ENCODE measurements at regions not wholly inside any gene's neighbourhood (a gene's known extent, or its start where the extent isn't known, plus 50 kb on each side); places are given as distances from the start of the nearest gene placed in this dataset.
A peak's percentile ranks its signal among the peaks of the same experiment; 100 is the strongest.

GRCh38 chr7:84701524-84702306 is 485.1 kb downstream of the SEMA3D start:
- BruUV-seq (replicated peaks) = no TSS peak
- ATAC-seq (no peak), DNase-seq (ENCODE audit: low read depth, low spot score) (peak; percentile 46)
- no peaks in the 10 kb centered on the region for H3K27me3 ChIP-seq (ENCODE audit: control insufficient read depth, insufficient read depth, low read length)
- H3K4me3 ChIP-seq (ENCODE audit: low read depth in 2 of 2, low read length in 2 of 2) = no peak overlapping the region
- intact Hi-C loops (cut with micrococcal nuclease; ENCODE audit: unreplicated experiment) = no loop called here
- H3K9me3 ChIP-seq (ENCODE audit: control insufficient read depth, insufficient read depth, low read depth, low read length) = no peaks in the 10 kb centered on the region
- ChIA-PET CTCF (no interaction called here), POLR2A (no interaction called here)
- H3K36me3 ChIP-seq (ENCODE audit: control insufficient read depth, insufficient read depth, low read length) = no peaks in the 10 kb centered on the region
- H3K27ac ChIP-seq (ENCODE audit: low read length) = no peak overlapping the region; the same call in 1 of the 2 replicates
- in situ Hi-C loops (cut with HindIII; ENCODE audit: low pct_unique_long_range_greater_than_20kb, low sequenced_read_pairs) = no loop called here
- no peaks in the 10 kb centered on the region for H3K4me1 ChIP-seq (ENCODE audit: control insufficient read depth, insufficient read depth, low read length)
- TF ChIP-seq CTCF (IDR thresholded peaks at IDR 0.05) (no peak), SIN3A (IDR thresholded peaks at IDR 0.05; ENCODE audit: borderline replicate concordance, insufficient read depth, low read depth, low read length) (no peak), POLR2AphosphoS5 (IDR thresholded peaks at IDR 0.05; ENCODE audit: low read depth, low read length) (no peak), TCF7L2 (IDR thresholded peaks at IDR 0.05; ENCODE audit: low read depth, low read length) (no peak), REST (IDR thresholded peaks at IDR 0.05; ENCODE audit: insufficient read depth in 1 of 2, low read depth in 2 of 2, low read length in 1 of 2) (no peak)

GRCh38 chr7:84700563-84701370 is 486.1 kb downstream of the SEMA3D start:
- in situ Hi-C loops (cut with HindIII; ENCODE audit: low pct_unique_long_range_greater_than_20kb, low sequenced_read_pairs) (no loop called here), intact Hi-C loops (cut with micrococcal nuclease; ENCODE audit: unreplicated experiment) (no loop called here)
- no peak overlapping the region; the same call in 1 of the 2 replicates for H3K27ac ChIP-seq (ENCODE audit: low read length)
- no peak for TF ChIP-seq REST (IDR thresholded peaks at IDR 0.05; ENCODE audit: insufficient read depth in 1 of 2, low read depth in 2 of 2, low read length in 1 of 2)
- no peak for TF ChIP-seq SIN3A (IDR thresholded peaks at IDR 0.05; ENCODE audit: borderline replicate concordance, insufficient read depth, low read depth, low read length)
- TF ChIP-seq CTCF (IDR thresholded peaks at IDR 0.05) = no peak
- TF ChIP-seq TCF7L2 (IDR thresholded peaks at IDR 0.05; ENCODE audit: low read depth, low read length) = no peak
- TF ChIP-seq POLR2AphosphoS5 (IDR thresholded peaks at IDR 0.05; ENCODE audit: low read depth, low read length) = no peak
- ChIA-PET POLR2A (no interaction called here), CTCF (no interaction called here)
- ATAC-seq (no peak), DNase-seq (ENCODE audit: low read depth, low spot score) (no peak)
- no peaks in the 10 kb centered on the region for H3K27me3 ChIP-seq (ENCODE audit: control insufficient read depth, insufficient read depth, low read length)
- BruUV-seq (replicated peaks) = no TSS peak
- no peaks in the 10 kb centered on the region; the same call in 1 of the 2 replicates for H3K36me3 ChIP-seq (ENCODE audit: control insufficient read depth, insufficient read depth, low read length)
- H3K4me3 ChIP-seq (ENCODE audit: low read depth in 2 of 2, low read length in 2 of 2) = no peak overlapping the region
- peaks cover 1% of the 10 kb centered on the region; the same call in 1 of the 2 replicates for H3K9me3 ChIP-seq (ENCODE audit: control insufficient read depth, insufficient read depth, low read depth, low read length)
- no peaks in the 10 kb centered on the region for H3K4me1 ChIP-seq (ENCODE audit: control insufficient read depth, insufficient read depth, low read length)
